ENCODE measurements at regions not wholly inside any gene's neighbourhood (a gene's known extent, or its start where the extent isn't known, plus 50 kb on each side); places are given as distances from the start of the nearest gene placed in this dataset.

DNA sequence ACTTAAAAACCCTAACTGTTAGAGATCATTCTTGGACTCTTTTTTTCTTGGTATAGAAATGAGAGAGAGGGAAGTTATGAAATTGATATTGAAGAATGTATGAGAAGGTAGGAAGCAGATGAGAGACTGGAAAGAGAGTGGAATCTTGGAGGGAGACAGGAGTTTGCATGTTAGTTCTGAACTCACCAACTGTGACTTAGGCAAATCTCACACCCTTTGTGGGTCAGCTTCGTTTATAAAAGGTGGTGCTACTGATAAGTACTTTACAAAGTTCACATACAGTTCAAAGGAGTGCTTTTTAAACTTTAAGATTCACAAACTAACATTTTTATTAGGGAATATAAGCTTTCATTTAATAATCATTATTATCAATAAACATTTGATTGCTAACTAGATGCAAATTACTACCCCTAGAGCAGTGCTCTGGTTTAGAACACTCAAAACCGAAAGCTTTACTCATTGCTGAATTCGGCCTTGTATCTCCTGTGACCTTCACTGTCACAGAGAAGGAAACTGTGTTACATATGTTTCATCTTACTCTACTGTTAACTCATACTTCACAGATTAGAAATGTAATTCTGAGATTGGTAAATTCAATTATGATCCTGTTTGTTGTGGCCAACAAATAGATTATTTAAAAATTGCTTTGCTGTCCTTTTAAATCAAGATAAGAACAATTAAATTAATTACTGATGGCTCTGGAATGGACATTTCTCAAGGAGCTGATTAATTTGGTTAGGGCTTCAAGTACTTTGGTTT, 143.2 kb downstream of the RMI1 start:
- Histone ChIP-seq H3K79me2 (replicated peaks; ENCODE audit: insufficient read depth) (no peaks in the 10 kb centered on the region), H3K4me2 (no peak overlapping the region), H3F3A (replicated peaks; ENCODE audit: low read depth) (no peaks in the 10 kb centered on the region), H3K9me2 (ENCODE audit: insufficient read depth) (no peaks in the 10 kb centered on the region; the same call in 1 of the 2 replicates), H2AFZ (no peak overlapping the region), H3K27me3 (ENCODE audit: insufficient read depth) (no peaks in the 10 kb centered on the region), H3K27ac (ENCODE audit: low read depth) (no peak overlapping the region), H4K20me1 (replicated peaks; ENCODE audit: insufficient read depth) (no peaks in the 10 kb centered on the region), H3K36me3 (ENCODE audit: insufficient read depth) (no peaks in the 10 kb centered on the region), H3K4me3 (no peak overlapping the region), H3K4me1 (ENCODE audit: insufficient read depth) (no peaks in the 10 kb centered on the region)
- Mint-ChIP-seq H3K27ac (no peak overlapping the region), H3K4me3 (no peak overlapping the region), H3K36me3 (ENCODE audit: low read depth) (no peaks in the 10 kb centered on the region), H3K4me1 (peaks cover 3% of the 10 kb centered on the region; the same call in 1 of the 3 replicates), H3K27me3 (ENCODE audit: insufficient read depth, low read depth, poor library complexity) (peaks cover 2% of the 10 kb centered on the region), H3K9me3 (no peaks in the 10 kb centered on the region)
- TF ChIP-seq EZH2 (IDR thresholded peaks at IDR 0.05; ENCODE audit: low read depth, unreplicated experiment): no peak
- TF ChIP-seq, protein P1, sequence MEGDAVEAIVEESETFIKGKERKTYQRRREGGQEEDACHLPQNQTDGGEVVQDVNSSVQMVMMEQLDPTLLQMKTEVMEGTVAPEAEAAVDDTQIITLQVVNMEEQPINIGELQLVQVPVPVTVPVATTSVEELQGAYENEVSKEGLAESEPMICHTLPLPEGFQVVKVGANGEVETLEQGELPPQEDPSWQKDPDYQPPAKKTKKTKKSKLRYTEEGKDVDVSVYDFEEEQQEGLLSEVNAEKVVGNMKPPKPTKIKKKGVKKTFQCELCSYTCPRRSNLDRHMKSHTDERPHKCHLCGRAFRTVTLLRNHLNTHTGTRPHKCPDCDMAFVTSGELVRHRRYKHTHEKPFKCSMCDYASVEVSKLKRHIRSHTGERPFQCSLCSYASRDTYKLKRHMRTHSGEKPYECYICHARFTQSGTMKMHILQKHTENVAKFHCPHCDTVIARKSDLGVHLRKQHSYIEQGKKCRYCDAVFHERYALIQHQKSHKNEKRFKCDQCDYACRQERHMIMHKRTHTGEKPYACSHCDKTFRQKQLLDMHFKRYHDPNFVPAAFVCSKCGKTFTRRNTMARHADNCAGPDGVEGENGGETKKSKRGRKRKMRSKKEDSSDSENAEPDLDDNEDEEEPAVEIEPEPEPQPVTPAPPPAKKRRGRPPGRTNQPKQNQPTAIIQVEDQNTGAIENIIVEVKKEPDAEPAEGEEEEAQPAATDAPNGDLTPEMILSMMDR (conservative IDR thresholded peaks at IDR 0.05; ENCODE audit: low read depth in 2 of 2): no peak
- TF ChIP-seq, protein P2, sequence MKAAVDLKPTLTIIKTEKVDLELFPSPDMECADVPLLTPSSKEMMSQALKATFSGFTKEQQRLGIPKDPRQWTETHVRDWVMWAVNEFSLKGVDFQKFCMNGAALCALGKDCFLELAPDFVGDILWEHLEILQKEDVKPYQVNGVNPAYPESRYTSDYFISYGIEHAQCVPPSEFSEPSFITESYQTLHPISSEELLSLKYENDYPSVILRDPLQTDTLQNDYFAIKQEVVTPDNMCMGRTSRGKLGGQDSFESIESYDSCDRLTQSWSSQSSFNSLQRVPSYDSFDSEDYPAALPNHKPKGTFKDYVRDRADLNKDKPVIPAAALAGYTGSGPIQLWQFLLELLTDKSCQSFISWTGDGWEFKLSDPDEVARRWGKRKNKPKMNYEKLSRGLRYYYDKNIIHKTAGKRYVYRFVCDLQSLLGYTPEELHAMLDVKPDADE (IDR thresholded peaks at IDR 0.05): no peak
- TF ChIP-seq CREB1 (CRISPR knock-in tag; IDR thresholded peaks at IDR 0.05; ENCODE audit: low read depth): no peak
- TF ChIP-seq ZNF114 (CRISPR knock-in tag; IDR thresholded peaks at IDR 0.05): no peak
- no peak for TF ChIP-seq ZNF331 (CRISPR knock-in tag; IDR thresholded peaks at IDR 0.05; ENCODE audit: low read depth)
- TF ChIP-seq, protein P3, sequence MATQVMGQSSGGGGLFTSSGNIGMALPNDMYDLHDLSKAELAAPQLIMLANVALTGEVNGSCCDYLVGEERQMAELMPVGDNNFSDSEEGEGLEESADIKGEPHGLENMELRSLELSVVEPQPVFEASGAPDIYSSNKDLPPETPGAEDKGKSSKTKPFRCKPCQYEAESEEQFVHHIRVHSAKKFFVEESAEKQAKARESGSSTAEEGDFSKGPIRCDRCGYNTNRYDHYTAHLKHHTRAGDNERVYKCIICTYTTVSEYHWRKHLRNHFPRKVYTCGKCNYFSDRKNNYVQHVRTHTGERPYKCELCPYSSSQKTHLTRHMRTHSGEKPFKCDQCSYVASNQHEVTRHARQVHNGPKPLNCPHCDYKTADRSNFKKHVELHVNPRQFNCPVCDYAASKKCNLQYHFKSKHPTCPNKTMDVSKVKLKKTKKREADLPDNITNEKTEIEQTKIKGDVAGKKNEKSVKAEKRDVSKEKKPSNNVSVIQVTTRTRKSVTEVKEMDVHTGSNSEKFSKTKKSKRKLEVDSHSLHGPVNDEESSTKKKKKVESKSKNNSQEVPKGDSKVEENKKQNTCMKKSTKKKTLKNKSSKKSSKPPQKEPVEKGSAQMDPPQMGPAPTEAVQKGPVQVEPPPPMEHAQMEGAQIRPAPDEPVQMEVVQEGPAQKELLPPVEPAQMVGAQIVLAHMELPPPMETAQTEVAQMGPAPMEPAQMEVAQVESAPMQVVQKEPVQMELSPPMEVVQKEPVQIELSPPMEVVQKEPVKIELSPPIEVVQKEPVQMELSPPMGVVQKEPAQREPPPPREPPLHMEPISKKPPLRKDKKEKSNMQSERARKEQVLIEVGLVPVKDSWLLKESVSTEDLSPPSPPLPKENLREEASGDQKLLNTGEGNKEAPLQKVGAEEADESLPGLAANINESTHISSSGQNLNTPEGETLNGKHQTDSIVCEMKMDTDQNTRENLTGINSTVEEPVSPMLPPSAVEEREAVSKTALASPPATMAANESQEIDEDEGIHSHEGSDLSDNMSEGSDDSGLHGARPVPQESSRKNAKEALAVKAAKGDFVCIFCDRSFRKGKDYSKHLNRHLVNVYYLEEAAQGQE (IDR thresholded peaks at IDR 0.05; ENCODE audit: unreplicated experiment): no peak
- ATAC-seq: no peak
- no peak for DNase-seq (ENCODE audit: low spot score)

DNA sequence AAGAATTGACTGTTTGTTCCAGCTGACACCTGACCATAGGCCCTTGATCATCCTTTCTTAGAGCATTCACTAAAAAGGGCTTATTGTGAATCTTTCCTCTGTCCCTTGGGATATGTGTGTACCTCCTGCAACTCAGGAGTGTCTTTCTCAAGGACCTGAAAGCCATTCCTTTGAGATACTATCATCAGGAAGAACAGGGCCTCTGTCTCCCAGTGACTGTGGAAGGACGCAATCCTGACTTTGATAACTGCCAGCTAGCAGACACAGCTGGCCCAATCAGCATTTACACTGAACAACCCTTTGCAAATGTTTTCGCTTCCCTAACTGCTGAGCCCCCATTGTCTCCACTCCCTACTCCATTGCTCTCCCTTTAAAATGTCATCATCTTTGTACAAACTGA, 144.4 kb downstream of the RMI1 start:
- no peaks in the 10 kb centered on the region for H3K79me2 ChIP-seq (replicated peaks; ENCODE audit: insufficient read depth)
- H3K27me3 ChIP-seq (ENCODE audit: insufficient read depth): no peaks in the 10 kb centered on the region
- Mint-ChIP-seq H3K36me3 (ENCODE audit: low read depth) (no peaks in the 10 kb centered on the region), H3K4me3 (no peak overlapping the region), H3K27me3 (ENCODE audit: insufficient read depth, low read depth, poor library complexity) (peaks cover 2% of the 10 kb centered on the region), H3K27ac (no peak overlapping the region), H3K4me1 (peaks cover 3% of the 10 kb centered on the region; the same call in 1 of the 3 replicates), H3K9me3 (no peaks in the 10 kb centered on the region)
- ATAC-seq (no peak), DNase-seq (ENCODE audit: low spot score) (no peak)
- no peaks in the 10 kb centered on the region for H3K4me1 ChIP-seq (ENCODE audit: insufficient read depth)
- H3K36me3 ChIP-seq (ENCODE audit: insufficient read depth): no peaks in the 10 kb centered on the region
- H3K4me3 ChIP-seq: no peak overlapping the region
- no peaks in the 10 kb centered on the region; the same call in 1 of the 2 replicates for H3K9me2 ChIP-seq (ENCODE audit: insufficient read depth)
- peak overlapping the region; percentile 43 for H2AFZ ChIP-seq
- no peak overlapping the region for H3K27ac ChIP-seq (ENCODE audit: low read depth)
- H3F3A ChIP-seq (replicated peaks; ENCODE audit: low read depth): no peaks in the 10 kb centered on the region
- H4K20me1 ChIP-seq (replicated peaks; ENCODE audit: insufficient read depth): no peaks in the 10 kb centered on the region
- no peak overlapping the region for H3K4me2 ChIP-seq
- TF ChIP-seq, protein P4, sequence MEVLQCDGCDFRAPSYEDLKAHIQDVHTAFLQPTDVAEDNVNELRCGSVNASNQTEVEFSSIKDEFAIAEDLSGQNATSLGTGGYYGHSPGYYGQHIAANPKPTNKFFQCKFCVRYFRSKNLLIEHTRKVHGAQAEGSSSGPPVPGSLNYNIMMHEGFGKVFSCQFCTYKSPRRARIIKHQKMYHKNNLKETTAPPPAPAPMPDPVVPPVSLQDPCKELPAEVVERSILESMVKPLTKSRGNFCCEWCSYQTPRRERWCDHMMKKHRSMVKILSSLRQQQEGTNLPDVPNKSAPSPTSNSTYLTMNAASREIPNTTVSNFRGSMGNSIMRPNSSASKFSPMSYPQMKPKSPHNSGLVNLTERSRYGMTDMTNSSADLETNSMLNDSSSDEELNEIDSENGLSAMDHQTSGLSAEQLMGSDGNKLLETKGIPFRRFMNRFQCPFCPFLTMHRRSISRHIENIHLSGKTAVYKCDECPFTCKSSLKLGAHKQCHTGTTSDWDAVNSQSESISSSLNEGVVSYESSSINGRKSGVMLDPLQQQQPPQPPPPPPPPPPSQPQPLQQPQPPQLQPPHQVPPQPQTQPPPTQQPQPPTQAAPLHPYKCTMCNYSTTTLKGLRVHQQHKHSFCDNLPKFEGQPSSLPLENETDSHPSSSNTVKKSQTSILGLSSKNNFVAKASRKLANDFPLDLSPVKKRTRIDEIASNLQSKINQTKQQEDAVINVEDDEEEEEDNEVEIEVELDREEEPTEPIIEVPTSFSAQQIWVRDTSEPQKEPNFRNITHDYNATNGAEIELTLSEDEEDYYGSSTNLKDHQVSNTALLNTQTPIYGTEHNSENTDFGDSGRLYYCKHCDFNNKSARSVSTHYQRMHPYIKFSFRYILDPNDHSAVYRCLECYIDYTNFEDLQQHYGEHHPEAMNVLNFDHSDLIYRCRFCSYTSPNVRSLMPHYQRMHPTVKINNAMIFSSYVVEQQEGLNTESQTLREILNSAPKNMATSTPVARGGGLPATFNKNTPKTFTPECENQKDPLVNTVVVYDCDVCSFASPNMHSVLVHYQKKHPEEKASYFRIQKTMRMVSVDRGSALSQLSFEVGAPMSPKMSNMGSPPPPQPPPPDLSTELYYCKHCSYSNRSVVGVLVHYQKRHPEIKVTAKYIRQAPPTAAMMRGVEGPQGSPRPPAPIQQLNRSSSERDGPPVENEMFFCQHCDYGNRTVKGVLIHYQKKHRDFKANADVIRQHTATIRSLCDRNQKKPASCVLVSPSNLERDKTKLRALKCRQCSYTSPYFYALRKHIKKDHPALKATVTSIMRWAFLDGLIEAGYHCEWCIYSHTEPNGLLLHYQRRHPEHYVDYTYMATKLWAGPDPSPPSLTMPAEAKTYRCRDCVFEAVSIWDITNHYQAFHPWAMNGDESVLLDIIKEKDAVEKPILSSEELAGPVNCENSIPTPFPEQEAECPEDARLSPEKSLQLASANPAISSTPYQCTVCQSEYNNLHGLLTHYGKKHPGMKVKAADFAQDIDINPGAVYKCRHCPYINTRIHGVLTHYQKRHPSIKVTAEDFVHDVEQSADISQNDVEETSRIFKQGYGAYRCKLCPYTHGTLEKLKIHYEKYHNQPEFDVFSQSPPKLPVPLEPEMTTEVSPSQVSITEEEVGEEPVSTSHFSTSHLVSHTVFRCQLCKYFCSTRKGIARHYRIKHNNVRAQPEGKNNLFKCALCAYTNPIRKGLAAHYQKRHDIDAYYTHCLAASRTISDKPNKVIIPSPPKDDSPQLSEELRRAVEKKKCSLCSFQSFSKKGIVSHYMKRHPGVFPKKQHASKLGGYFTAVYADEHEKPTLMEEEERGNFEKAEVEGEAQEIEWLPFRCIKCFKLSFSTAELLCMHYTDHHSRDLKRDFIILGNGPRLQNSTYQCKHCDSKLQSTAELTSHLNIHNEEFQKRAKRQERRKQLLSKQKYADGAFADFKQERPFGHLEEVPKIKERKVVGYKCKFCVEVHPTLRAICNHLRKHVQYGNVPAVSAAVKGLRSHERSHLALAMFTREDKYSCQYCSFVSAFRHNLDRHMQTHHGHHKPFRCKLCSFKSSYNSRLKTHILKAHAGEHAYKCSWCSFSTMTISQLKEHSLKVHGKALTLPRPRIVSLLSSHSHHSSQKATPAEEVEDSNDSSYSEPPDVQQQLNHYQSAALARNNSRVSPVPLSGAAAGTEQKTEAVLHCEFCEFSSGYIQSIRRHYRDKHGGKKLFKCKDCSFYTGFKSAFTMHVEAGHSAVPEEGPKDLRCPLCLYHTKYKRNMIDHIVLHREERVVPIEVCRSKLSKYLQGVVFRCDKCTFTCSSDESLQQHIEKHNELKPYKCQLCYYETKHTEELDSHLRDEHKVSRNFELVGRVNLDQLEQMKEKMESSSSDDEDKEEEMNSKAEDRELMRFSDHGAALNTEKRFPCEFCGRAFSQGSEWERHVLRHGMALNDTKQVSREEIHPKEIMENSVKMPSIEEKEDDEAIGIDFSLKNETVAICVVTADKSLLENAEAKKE (CRISPR knock-in tag; IDR thresholded peaks at IDR 0.05): no peak

Data from GM23338 (cell line).